HEK293T (cell line): ENCODE measurements at regions not wholly inside any gene's neighbourhood (a gene's known extent, or its start where the extent isn't known, plus 50 kb on each side); places are given as distances from the start of the nearest gene placed in this dataset.

Experiments used
- BHLHE40 ChIP-seq: fragments of 450-650 bp; IDR thresholded peaks from 2 replicates; pipeline ENCODE4 v1.6.1; 2016; ENCODE audit warnings: mild to moderate bottlenecking, moderate library complexity, borderline replicate concordance
- SP1 ChIP-seq: fragments of 450-650 bp; IDR thresholded peaks from 2 replicates; pipeline ENCODE4 v1.6.1; 2017

DNA sequence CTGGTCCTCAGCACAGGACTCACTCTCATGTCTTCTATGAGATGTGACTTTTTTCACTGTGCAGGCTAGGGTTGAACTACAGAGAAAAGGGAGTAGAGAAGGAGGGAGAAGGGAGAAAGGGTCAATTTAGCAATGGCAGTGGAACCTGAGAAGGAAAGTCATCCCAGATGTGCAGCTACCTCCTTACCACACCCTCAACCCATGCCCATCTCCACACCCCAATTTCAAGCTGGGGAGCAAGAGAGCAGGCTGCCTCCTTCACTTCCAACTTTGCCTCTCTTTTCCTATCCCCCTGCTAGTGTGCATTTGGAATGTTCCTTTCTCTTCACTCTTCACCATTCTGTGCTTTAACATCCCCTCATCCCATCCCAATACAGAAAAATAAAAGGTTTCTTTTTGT is 163.5 kb upstream of the MAP3K1 start:
- no peak for TF ChIP-seq BHLHE40
- no peak for TF ChIP-seq SP1
